Adrenal gland (tissue), 9 donors: ENCODE measurements at regions not wholly inside any gene's neighbourhood (a gene's known extent, or its start where the extent isn't known, plus 50 kb on each side); places are given as distances from the start of the nearest gene placed in this dataset.

Experiments used
- DNase-seq, 7 donors: peaks; one replicate each; pipeline ENCODE4 v3.0.0-alpha.2; 2019 to 2020
- H3K27ac ChIP-seq, 5 donors: fragments of 200-600 bp; sonication (generic) in 4 of 5; 1 replicate in 3 of 5; 2 replicates in 2 of 5; pipeline versions ENCODE4 v1.5.1 to v1.8.0; 2016 to 2020; ENCODE audit warnings: mild to moderate bottlenecking in 1 of 5
- H3K27me3 ChIP-seq: fragments of 200-600 bp; 2 replicates; pipeline ENCODE4 v1.8.0; 2021
- H3K36me3 ChIP-seq, 2 donors: fragments of 200-600 bp; replicated peaks in 1 of 2; 1 replicate in 1 of 2; 2 replicates in 1 of 2; pipeline versions ENCODE4 v1.5.1 to v1.8.0; 2018 to 2022
- H3K4me1 ChIP-seq, 2 donors: fragments of 200-600 bp; replicated peaks in 1 of 2; 1 replicate in 1 of 2; 2 replicates in 1 of 2; pipeline versions ENCODE4 v1.5.1 to v1.8.0; 2018 to 2021
- H3K4me3 ChIP-seq, 4 donors: fragments of 200-600 bp; sonication (generic) in 3 of 4; one replicate each; pipeline ENCODE4 v1.5.1; 2016 to 2018
- H3K9me3 ChIP-seq, 3 donors: fragments of 200-600 bp; sonication (generic) in 1 of 3; replicated peaks in 1 of 3; 1 replicate in 2 of 3; 2 replicates in 1 of 3; pipeline versions ENCODE4 v1.5.1 to v1.8.0; 2016 to 2021
- CTCF ChIP-seq, 6 experiments: fragments of 450-650 bp in 4 of 6; fragments of 200-600 bp in 2 of 6; sonication (generic) in 1 of 6; IDR thresholded peaks; 1 replicate in 5 of 6; 2 replicates in 1 of 6; pipeline versions ENCODE4 v1.5.1 to v1.8.0; 2016 to 2021; ENCODE audit warnings: antibody characterized with exemption in 6 of 6, mild to moderate bottlenecking in 2 of 6, moderate library complexity in 1 of 6
- POLR2A ChIP-seq, 2 donors: fragments of 450-650 bp; IDR thresholded peaks; one replicate each; pipeline ENCODE4 v1.6.1; 2017; ENCODE audit warnings: antibody characterized with exemption in 2 of 2, mild to moderate bottlenecking in 2 of 2, moderate library complexity in 1 of 2
- whole genome bisulfite sequencing, 4 donors: extraction: QIAGEN DNeasy Blood & Tissue Kit in 2 of 4; methylation state at CpG; one replicate each; pipeline versions ENCODE4 v1.1.5 to v1.1.7; 2013 to 2017; 5-methylcytosine and 5-hydroxymethylcytosine counted together
- intact Hi-C, 2 donors: fragments of 100-400 bp; cut with DNase I; formaldehyde crosslinking; loops; one replicate each; pipeline versions ENCODE4 v1.14.1 to v1.15.0; 2022 to 2023
- donor health status: healthy with polysubstance abuse.
- donor health status: Bipolar disorder and iron deficiency.
- donor health status: DM: yes; HTN: yes; CAD: no.
- donor health status: DM: no; HTN: no; CAD: no.
- donor health status: DM: no; HTN: no; CAD: no.

DNA sequence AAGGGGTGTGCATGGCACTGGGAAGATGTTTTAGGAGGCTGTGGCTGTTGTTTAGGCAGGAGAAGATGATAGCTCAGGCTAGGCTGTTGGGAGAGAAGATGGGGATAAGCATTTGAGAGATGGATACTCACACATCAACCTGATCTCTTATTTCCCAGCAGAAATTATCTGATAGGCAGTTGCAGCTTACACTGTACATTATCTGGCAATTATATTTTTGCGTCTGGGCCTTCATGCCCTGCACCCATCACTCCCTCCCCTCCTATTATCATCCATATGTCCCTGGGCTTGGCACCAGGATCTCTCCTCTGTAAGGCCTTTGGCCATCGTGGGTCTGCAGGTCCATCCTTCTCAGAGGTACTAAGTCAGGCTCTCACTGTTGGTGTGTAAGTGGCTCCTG lies 401.0 kb upstream of the EEF2KMT start:
- DNase-seq: no peak
- Histone ChIP-seq H3K27me3 (no peaks in the 10 kb centered on the region), H3K4me1 (no peaks in the 10 kb centered on the region), H3K27ac (no peak overlapping the region), H3K36me3 (no peaks in the 10 kb centered on the region), H3K9me3 (no peaks in the 10 kb centered on the region), H3K4me3 (no peak overlapping the region)
- 69 to 86% (median 76%) methylated on average over 2 of the region's 2 CpGs for WGBS, 4 donors
- TF ChIP-seq CTCF (IDR thresholded peaks at IDR 0.05): no peak
- no peak for TF ChIP-seq POLR2A (IDR thresholded peaks at IDR 0.05)
- intact Hi-C loops: no loop called here

- WGBS, 4 donors: 77 to 83% (median 78%) methylated on average over 6 of the region's 6 CpGs
- Histone ChIP-seq H3K4me3 (no peak overlapping the region), H3K36me3 (no peaks in the 10 kb centered on the region), H3K27ac (no peak overlapping the region), H3K4me1 (no peaks in the 10 kb centered on the region), H3K27me3 (no peaks in the 10 kb centered on the region), H3K9me3 (no peaks in the 10 kb centered on the region)
- DNase-seq: no peak
- intact Hi-C loops: no loop called here
- TF ChIP-seq POLR2A (IDR thresholded peaks at IDR 0.05) (no peak), CTCF (IDR thresholded peaks at IDR 0.05) (no peak)
These were observed 398.4 kb upstream of the EEF2KMT start for GRCh38 chr16:5496013-5496412.

DNA sequence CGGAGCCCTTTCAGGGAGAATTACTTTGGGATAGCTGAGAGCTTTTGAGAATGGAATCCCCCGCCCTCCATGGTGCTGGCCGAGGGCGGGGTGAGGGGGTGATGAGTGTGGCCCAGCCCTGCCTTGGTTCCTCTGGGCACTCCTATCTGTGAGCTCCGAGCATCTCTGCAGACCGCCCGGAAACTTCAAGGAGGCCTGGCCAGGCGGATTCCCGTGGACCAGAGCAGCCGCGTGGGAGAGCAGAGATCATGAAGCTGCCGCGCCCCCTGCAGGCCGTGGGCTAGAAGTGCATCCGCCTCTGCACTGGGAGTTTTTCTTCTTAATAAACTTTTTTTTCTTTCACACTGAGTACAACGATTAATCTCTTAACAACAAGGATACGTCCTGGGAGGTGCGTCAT lies 392.9 kb upstream of the EEF2KMT start:
- WGBS, 4 donors: 2 to 12% (median 10%) methylated on average over 13 to 18 of the region's 18 CpGs
- intact Hi-C loops: no loop called here
- no peaks in the 10 kb centered on the region for H3K27me3 ChIP-seq
- H3K36me3 ChIP-seq: no peaks in the 10 kb centered on the region
- no peak overlapping the region for H3K4me3 ChIP-seq
- H3K4me1 ChIP-seq: no peaks in the 10 kb centered on the region
- peak in 6 of 7 donors; percentile 10 to 80 (median 20) for DNase-seq
- H3K27ac ChIP-seq: no peak overlapping the region
- H3K9me3 ChIP-seq: no peaks in the 10 kb centered on the region
- TF ChIP-seq POLR2A (IDR thresholded peaks at IDR 0.05) (no peak), CTCF (IDR thresholded peaks at IDR 0.05) (peak in 5 of 6 experiments; percentile 20 to 58 (median 51))

GRCh38 chr16:5488581-5488980 lies 391.0 kb upstream of the EEF2KMT start:
- H3K27ac ChIP-seq: no peak overlapping the region
- no peaks in the 10 kb centered on the region for H3K4me1 ChIP-seq
- TF ChIP-seq CTCF (IDR thresholded peaks at IDR 0.05): no peak
- TF ChIP-seq POLR2A (IDR thresholded peaks at IDR 0.05): no peak
- intact Hi-C loops: no loop called here
- 26 to 55% (median 29%) methylated on average over 3 of the region's 3 CpGs for WGBS, 4 donors
- H3K9me3 ChIP-seq: no peaks in the 10 kb centered on the region
- DNase-seq: no peak
- no peak overlapping the region for H3K4me3 ChIP-seq
- no peaks in the 10 kb centered on the region for H3K27me3 ChIP-seq
- no peaks in the 10 kb centered on the region for H3K36me3 ChIP-seq
